ENCODE measurements at regions not wholly inside any gene's neighbourhood (a gene's known extent, or its start where the extent isn't known, plus 50 kb on each side); places are given as distances from the start of the nearest gene placed in this dataset.

DNA sequence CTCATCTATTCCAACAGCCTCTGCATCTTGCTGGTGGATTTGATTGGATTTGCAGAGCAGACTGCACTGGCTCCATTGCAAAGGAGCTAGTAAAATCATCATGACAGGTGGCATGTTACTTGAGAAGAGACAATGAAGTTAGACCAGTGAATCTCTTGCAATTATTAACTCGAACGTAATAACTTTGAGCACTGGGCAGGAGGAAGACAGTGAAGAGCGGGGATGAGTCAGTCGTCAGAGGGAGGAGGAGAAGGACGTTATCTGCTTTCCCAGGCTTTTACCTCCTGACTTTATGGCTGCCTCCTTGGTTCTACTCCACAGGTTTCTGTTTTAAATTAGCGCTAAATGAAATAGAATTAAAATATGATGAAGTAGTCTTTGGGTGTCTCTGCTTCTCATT is 257.8 kb upstream of the IPO5 start:
- TF ChIP-seq, protein P1, sequence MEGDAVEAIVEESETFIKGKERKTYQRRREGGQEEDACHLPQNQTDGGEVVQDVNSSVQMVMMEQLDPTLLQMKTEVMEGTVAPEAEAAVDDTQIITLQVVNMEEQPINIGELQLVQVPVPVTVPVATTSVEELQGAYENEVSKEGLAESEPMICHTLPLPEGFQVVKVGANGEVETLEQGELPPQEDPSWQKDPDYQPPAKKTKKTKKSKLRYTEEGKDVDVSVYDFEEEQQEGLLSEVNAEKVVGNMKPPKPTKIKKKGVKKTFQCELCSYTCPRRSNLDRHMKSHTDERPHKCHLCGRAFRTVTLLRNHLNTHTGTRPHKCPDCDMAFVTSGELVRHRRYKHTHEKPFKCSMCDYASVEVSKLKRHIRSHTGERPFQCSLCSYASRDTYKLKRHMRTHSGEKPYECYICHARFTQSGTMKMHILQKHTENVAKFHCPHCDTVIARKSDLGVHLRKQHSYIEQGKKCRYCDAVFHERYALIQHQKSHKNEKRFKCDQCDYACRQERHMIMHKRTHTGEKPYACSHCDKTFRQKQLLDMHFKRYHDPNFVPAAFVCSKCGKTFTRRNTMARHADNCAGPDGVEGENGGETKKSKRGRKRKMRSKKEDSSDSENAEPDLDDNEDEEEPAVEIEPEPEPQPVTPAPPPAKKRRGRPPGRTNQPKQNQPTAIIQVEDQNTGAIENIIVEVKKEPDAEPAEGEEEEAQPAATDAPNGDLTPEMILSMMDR (IDR thresholded peaks at IDR 0.05; ENCODE audit: insufficient read depth, low read depth, low read length): no peak
- no peak for TF ChIP-seq EZH2 (IDR thresholded peaks at IDR 0.05; ENCODE audit: insufficient read depth, low read length)
